T-helper 2 cell (primary cell): ENCODE measurements at regions not wholly inside any gene's neighbourhood (a gene's known extent, or its start where the extent isn't known, plus 50 kb on each side); places are given as distances from the start of the nearest gene placed in this dataset.
"Not testable (repeated sequence)": the region's sequence is repeated elsewhere in the genome, so short reads cannot be mapped to it uniquely, and the experiment has no call there.

Experiments
- DNase-seq, 5 experiments: peaks; one replicate each; pipeline versions ENCODE4 v3.0.0 to v3.0.0-alpha.2; 2012 to 2022

DNA sequence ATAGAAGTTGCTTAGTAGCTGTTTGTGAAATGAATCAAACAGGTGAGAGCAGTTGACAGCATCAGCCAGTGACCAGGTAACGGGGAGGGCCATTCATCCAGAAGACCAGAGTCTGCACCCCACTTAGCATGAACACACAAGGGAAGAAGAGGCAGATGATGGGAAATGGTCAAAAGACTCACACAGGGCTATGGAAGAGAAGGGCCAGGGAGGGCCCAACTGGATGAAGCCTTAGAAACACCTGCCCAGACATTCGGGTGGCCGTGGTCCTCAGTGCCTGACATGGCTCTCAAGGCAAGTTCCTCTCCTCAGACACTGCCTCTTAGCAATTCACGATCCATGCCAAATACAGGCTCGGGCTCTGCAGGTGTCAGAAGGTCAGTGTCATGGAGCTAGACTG, 354.1 kb downstream of the TCERG1L start:
- no peak for DNase-seq

DNA sequence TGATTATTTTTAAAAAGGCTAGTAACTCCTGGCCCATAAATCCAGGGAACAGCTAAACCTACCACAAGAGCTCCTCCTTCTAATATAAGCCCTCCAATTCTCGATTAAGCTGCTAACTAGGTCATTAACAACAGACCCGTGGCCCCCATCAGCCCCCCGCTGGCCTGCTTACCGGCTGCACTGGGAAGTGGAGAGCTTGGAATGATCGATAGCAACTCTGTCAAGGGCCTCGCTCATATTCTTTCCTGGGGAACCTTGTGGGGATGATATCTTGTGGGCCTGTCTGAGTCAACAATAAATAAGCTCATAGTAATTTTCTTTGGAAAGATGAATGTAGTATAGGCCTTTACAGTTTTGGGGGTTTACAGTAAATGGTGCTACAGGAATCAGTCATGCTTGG, 353.5 kb downstream of the TCERG1L start:
- no peak for DNase-seq

DNA sequence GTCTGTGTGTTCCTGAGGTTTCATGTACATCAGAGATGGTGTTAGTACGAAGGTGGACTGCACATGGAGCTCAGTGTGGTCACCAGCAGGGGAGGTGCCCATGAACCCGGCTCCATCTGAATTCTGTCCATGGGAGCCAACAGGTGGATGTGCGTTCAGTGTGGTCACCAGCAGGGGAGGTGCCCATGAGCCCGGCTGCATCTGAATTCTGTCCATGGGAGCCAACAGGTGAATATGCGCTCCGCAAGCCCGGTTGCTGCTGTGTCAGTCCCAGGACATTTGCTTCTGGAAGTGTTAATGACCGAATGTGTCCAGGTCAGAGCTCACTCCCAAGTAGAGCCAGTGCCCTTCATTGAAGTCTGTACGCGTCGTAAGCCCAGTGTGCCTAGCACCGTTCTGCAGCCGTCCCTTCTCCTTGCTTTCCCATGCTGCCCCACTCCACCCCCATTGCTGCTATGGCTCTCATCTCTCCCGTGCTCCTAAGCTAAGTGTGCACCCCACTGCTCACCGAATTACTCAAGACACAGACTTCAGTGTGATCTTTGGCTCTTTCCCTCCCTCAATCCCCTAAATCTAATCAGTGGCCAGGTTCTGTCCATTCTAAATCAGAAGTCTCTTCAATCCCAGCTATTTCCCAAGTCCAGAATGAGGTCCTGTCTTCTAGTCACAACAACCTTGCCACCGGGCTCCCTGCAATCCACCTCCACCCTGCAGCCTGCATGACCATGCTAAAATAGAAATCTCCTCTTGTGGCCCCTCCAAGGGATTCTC, 352.4 kb downstream of the TCERG1L start:
- DNase-seq = no peak

DNA sequence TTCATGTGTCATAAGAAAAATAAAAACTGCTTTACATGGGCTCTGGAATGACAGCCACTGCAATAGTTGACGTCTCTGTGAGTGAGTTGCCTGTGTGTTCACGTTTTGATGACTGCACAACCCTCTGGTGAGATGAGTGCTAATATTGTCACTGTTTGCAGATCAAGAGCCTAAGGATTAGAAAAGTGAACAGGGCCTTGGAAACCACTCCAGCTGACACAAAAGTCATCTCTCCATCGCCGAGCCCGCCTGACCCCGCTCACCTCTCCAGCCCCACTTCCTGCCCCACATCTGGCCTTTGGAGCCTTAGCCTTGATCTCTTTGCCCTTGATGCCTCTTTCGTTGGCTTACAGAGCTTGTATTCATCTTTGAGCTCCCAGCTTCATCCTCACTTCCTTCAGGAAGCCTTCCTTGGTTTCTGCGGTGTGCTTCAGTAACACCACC, 351.7 kb downstream of the TCERG1L start:
- DNase-seq = no peak

DNA sequence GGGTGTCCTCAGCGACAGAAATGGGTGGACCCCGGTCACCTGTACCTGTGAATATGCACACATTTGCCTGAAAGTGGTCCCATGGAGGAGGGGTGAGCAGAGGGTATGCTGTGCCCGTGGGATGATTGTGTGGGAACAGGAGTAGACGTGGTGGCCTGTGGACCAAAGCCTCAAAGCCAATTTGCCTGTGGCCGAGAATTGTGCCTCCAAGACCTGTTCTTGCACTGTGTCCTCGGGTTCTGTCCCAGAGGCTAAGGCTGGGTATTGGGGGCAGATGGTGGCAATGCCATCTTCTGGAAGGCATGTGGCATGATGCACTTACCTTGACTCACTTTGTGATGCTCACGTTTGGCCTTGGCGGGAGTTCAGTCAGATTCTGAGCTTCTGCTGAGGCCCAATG, 351.0 kb downstream of the TCERG1L start:
- no peak for DNase-seq

DNA sequence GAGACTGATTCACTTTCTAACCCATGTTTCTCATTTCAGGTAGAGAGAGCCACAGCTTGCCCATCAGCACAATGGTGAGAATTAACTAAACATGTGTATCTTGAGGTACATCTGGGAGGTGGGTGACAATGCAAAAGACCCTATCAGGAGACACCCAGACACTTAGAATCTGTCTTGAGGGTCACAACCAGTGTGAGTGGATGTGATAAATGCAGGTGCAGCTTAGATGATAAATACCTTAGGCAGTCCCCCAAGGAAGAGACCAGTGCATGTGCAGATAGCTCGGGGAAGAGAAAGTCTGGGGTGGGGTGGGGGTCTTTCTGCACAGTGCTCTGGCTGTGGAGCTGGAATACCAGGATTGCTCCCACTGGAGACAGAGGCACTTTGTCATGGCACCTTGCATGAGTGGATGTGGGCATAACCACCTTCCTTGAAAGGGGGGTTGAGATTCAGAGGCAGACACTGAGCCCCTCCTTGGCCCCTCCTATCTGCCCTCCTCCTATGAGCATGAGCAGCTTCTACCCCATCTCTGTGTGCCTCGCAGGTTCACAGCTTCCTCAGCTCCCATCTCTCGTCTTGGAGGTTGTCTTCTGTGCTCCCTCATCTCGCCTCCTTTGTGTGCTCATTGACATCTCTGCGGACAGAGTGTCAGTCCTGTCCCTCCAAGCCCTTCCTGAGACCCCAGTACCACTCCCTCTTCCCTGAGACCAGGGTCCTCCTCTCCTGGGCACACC, 349.8 kb downstream of the TCERG1L start:
- no peak for DNase-seq

DNA sequence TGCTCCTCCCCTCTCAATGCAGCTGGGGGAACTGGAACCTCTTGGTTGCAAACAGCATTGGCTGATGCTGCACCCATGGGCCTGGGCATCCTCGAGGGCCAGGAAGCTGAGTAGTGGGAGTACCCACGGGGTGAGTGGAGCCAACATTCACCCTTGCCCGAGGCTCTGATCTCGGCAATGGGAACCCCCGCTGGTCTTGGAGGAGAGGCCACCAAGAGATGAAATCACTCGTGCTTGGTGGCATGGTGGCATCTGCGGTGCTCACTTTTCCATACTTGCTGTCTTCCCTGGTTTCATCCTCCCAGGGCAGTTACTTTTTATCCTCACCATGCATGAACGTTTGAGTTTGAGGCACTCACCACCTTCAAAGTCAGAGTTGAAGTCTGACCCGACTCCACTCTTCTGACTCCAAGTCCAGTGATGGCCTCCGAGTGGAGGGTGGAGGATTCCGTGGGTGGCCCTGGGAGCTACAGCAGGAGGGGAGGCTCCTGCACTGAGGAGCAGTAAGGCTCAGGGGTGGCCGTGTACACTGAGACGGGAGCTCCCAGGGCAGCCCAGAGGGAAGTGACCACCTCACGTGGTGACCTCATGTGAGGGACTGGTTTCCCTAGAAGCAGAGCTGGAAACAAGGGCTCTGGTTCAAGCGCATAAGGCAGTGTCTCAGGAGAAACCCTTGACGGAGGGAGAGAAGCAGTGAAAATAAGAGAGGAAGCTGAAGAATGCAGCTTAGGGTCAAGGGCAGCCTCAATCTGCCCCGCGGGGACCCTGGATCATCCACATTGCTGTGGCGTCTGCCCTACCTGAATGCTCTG, 349.1 kb downstream of the TCERG1L start:
- no peak for DNase-seq

DNA sequence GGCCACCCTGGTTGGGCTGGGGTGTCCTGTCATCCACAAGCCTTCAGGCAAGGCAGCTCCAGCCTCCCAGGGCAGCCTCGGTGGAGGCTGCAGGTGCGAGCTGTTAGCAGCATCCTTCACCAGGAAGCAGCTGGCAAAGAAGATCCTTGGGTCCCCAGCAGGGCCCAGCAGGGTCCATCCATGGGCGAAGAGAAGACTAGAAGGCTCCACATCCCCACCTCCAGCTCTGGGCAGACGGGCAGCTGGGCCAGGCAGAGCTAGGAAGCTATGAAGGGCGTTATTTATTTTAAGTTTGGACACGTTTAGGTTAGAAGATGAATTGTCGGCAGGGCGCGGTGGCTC, 348.5 kb downstream of the TCERG1L start:
- DNase-seq = no peak

DNA sequence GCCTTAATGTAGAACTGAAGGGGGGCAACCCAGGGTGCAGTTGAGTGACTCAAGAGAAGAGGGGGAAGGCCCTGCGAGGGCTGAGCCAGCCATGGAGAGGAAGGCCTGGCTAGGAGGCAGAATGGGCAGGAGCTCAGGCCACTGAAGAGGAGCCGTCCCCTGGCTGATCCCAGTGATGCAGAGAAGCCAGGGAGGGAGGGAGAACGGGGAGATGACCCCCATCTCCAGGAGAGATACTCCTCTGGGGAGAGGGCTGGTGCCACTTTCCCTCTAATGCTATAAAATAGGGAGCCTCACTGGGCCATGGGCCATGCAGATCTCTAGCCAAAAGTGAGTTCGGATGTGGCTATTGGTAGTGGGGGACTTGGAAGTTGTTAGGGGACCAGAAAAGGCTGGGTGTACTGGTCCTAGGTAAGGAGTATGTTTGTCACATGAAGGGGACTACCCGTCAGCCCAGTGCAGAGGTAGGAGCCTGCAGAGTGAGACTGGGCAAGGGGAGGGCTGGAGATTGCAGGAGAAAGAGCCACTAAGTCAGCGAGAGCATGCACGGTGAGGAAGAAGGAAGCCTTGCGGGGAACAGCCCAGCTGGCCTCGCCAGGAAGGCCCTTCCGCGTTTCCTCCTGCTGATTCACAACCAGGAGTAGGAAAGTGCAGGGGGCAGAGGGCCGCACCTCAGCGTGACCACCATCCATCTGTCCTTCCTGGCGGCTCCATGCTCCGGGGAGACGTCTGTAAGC, 347.6 kb downstream of the TCERG1L start:
- DNase-seq = no peak

DNA sequence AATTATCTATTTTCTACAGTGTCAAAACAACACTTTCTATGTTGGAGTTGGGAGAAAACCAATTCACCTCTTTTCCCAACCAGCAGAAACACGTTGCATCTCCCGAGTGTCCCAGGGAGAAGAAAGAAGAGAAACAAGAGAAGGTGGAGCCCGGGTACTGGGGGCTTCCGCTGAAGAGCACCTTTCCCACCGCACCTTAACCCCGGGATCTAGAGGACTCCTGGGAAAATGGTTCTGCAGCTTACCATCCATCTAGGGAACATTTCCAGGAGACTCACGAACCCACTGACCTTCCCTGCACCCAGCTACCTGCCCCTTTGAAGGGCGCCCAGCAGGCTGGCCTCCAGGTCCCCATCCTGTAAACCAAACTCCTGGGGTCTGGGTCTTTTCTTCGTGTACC, 346.8 kb downstream of the TCERG1L start:
- DNase-seq = no peak

DNA sequence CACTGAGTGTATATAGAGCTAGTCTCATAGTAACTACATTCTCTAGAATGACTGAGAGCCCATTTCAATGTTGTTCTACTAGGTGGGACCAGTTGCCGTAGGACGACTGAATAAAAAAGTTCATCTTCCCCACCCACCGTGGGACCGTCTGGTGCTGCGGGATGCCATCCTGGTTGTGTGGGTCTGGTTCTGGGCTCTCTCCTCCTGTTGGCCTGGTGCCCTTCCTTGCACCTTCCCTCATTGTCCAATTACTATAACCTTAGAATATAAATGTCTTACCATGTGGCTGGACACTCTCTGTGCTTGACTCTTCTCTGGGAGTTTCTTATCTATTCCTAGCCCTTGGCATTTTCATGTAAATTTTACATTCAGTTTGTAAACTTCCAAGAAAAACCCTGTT, 344.4 kb downstream of the TCERG1L start:
- DNase-seq = no peak

DNA sequence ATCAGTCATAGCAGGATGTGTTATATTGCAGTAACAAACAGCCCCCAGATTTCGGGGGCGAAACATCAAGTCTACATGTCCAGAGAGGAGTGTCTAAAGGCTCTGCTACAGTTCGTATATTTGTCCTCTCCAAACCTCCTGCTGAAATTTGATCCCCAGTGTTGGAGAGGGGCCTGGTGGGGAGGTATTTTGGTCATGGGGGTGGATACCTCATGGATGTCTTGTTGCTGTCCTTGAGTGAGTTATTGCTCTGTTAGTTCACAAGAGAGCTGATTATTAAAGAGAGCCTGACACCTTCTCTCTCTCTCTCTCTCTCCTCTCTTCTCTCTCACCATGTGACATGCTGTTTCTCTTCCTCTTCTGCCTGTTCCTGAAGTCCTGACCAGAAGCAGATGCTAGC, 343.7 kb downstream of the TCERG1L start:
- DNase-seq = no peak

DNA sequence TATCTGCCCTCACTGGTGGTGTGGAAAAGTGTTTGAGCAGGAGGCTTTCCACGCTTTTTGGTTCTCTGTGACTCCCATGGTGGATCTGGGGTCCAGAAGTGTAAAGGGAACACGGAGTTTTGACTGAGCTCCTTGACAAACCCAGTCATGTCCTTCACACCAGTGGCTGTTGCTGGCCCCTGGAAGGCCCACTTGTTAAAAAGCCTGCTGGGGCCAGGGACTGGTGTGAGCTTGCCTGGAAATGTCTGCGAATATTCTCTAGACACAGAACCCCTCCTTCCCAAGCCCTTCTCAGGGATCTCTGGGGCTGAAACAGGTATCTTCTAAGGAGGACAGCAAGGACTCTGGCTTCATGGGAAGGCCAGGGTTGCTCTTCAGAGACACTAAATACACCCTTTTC, 343.0 kb downstream of the TCERG1L start:
- no peak for DNase-seq

DNA sequence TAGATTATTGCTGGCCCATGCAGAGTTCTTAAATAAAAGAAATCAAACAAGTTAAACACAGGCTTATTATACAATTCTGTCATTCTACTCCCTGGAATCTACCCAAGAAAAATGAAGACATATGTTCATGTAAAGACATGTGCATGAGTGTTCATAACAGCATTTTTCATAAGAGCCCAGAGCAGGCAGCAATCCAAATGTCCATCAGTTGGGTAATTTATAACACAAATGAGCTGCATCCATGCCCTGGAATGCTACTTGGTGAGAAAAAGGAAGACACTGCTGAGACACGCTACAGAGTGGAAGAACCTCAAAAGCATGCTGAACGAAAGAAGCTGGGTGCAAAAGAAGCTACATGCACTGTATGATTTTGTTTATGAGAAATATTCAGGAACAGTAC, 342.6 kb downstream of the TCERG1L start:
- no peak for DNase-seq

DNA sequence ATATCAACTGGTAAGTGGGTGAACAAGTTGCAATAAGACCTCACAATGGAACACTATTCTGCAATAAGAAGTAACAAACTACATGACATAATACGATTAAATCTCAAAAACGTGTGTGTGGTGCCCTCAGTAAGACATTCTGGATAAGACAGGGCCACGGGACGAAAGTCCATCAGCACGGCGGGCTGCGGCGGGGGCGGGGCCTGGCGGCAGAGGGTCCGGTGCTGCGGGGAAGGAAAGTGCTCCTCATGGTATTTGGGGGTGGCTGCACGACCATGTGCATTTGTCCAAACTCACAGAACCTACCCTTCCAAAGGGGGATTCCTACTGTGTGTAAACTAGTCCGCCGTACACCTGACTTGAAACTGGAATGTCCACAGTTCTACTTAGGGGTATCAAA, 341.8 kb downstream of the TCERG1L start:
- no peak for DNase-seq

DNA sequence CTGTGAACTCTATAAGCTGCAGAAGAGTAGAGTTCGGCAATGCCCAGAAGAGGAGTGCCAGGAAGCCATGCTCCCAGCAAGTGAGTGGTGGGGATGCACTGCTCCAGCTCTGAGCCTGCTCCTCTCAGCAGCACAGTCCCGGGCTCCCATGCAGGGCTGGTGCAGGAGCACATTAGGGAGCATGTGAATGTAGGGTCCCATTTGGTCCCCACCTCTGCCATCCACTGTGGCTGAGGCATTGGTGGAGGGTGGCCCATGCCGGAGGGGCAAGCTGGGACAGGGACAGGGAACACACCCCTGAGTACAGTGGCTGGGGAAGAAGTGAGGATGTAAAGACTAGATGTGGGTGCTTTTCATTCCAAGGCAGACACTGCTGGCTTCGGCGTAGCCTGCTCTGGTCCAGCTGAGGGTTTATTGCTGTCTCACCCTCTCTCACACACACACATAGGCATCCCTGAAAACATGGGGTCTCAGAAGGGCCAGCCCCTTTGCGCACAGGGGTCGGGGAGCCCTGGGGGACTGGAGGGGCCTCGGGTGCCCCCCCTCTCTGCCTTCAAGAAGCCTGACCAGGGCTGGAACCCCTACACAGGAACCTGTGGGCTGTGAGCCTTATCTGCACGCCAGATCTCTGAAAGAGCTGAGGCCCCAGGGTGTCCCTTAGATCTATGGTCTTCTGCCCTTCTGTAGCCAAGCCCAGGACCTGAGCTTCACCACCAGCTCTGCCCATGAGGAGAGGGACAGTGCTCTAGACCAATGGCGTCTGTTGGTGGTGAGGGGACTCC, 341.0 kb downstream of the TCERG1L start:
- DNase-seq = no peak

DNA sequence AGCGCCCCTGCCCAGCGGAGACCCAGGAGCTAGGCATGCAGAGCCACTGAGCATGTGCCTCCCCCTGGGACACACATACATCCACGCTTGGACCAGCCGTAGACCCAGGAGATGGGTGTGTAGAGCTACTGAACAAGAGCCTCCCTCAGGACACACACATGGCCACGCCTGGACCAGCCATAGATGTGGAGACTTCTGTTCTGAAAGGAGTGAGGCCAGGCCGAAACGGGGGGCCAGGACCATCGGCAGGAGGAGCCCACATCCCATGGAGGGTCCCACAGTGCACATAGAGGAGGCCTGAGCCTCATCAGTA, 340.4 kb downstream of the TCERG1L start:
- DNase-seq = no peak

DNA sequence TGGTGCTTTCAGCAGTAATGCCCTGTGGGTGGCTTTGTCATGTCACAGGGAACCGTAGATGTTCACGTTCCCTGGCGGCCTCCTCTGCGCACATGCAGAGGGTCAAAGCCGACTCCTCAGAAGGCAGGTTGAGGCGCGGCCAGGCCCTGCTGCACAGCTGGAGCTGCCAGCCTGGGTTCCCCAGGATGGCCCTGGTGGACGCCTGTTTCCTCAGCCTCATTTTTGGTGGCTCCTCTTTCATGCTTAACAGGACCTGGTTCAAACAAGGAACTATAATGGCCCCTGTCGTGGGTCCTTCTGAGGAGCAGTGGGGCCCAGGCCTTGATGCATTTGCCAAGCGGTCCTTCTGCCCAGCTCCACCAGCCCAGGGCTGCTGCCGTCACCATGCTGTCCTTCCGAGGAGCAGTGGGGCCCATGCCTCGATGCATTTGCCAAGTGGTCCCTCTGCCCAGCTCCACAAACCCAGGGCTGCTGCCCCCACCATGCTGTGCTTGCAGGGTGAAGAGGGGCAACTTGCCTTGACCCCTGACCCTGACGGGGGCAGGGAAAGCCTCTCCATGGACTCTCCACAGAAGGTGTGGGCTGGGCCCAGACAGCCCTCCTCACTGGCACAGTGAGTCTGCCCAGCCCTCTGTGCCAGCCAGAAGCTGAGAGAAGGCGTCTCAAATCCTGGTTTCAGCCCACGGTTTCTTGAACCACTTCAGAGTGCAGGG, 338.2 kb downstream of the TCERG1L start:
- DNase-seq = no peak

DNA sequence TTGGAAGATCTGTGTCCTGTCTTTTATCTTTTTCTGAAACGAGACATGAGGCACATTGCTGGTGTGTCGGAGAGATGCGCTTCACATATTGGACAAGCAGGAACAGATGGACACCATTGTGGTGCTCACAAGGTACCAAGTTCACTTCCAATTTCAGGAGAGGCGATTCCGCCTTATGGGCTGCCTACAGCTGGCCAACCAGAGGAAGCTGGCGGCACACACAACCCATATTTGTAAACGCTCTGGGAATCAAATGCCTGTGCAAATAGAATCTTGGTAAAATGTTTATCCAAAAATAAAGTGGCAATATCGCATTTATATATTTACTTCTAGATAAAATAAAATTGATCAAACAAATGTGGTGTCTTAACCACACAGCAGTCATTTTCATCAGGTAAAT, 337.4 kb downstream of the TCERG1L start:
- no peak for DNase-seq

DNA sequence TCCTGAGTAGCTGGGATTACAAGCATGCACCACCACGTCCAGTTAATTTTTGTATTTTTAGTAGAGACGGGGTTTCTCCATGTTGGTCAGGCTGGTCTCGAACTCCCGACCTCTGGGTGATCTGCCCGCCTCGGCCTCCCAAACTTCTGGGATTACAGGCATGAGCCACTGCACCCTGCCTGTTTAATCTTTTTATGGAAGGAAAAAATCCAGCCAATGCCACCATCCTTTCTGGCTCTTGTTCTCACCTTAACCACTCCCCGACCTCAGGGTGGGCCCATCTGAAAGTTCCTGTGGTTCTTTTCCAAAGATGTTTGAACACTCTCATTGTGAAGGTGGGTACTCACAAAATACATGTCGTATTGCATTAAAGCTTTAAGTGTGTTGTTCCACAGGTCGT, 336.2 kb downstream of the TCERG1L start:
- DNase-seq = not testable (repeated sequence)

DNA sequence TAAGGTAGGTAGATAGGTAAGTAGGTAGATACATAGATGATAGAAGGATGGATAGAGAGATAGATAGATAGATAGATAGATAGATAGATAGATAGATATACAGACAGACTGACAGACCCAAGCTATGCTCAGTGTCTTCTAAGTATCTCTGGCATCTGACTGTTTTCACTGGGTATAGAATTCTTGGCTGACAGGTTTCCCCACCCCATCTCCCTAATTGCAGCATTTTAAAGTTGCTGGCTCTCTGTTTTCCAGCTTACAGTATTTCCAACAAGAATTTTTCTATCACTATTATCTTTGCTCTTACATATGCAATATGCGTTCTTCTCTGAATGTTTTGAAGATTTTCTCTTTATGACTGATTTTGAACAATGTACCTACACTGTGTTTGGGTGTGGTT, 328.7 kb downstream of the TCERG1L start:
- no peak for DNase-seq

DNA sequence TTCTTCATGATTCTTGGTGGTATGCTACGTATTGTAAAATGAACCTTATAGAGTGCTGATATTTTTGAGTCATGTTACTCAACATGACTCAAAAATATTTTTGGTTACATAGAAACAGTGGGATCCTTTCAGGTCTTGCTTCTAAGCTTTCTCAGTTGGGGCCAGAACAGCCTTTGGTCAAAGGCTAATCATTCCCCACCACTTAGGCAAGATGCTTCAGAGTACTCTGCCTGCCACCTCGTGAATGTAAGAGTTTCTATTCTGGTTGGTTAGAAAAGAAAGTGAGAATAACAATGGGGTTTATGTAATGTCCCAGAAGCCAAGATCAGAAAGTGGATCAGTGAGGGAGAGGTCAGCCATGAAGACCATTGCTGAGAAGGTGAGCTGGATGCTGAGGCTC, 327.8 kb downstream of the TCERG1L start:
- DNase-seq = no peak
